Stimulated activated CD4-positive, alpha-beta T cell treated with anti-CD3 and anti-CD28 coated beads, Interleukin-1b, Interleukin-23, amount 100 ng/mL, for 48 hours (primary cell): ENCODE measurements at regions not wholly inside any gene's neighbourhood (a gene's known extent, or its start where the extent isn't known, plus 50 kb on each side); places are given as distances from the start of the nearest gene placed in this dataset.
A peak's percentile ranks its signal among the peaks of the same experiment; 100 is the strongest.
"Not testable (repeated sequence)": the region's sequence is repeated elsewhere in the genome, so short reads cannot be mapped to it uniquely, and the experiment has no call there.

Source experiments
- DNase-seq: peaks from one replicate; pipeline ENCODE4 v3.0.0-alpha.2; 2020

DNA sequence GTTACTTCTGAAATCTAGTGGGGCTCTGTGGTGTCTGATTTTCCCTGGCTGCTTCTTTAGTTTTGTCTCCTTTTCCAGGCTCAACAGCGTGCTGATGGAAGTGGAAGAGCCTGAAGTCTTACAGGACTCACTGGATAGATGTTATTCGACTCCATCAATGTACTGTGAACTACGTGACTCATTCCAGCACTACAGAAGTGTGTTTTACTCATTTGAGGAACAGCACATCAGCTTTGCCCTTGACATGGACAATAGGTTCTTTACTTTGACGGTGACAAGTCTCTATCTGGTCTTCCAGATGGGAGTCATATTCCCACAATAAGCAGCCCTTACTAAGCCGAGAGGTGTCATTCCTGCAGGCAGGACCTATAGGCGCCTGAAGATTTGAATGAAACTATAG is 51.1 kb downstream of the NBPF8 start:
- not testable (repeated sequence) for DNase-seq

DNA sequence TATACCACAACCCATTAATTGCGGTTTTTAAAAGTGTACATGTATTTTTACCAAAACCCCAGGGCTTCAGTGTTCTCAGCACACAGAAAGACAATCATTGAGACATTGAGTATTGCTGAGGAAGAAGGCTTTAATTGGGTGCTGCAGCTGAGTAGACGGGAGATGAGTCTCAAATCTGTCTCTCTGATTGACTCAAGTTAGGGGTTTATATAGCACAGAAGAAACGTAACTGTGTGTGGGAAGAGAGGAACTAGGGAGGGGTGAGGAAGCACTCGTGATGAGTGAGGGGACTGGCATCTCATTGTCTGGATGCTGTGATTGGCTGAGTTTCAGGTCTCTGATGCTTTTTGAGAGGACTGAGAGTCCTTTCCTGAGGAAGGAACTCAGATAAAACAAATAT is 62.8 kb downstream of the NBPF8 start:
- not testable (repeated sequence) for DNase-seq

DNA sequence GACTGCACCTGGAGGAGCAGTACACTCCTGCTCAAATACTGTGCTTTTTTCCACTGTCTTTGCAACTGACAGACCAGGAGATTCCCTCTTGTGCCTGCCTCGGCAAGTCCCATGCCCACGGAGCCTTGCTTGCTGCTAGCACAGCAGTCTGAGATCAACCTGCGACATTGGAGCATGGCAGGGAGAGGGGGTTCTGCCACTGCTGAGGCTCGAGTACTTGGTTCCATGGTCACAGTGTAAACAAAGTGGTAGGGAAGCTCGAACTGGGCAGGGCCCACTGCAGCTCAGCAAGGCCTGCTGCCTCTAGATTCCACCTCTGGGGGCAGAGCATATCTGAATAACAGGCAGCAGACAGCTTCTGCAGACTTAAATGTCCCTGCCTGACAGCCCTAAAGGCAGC is 63.6 kb downstream of the NBPF8 start:
- DNase-seq: not testable (repeated sequence)

DNA sequence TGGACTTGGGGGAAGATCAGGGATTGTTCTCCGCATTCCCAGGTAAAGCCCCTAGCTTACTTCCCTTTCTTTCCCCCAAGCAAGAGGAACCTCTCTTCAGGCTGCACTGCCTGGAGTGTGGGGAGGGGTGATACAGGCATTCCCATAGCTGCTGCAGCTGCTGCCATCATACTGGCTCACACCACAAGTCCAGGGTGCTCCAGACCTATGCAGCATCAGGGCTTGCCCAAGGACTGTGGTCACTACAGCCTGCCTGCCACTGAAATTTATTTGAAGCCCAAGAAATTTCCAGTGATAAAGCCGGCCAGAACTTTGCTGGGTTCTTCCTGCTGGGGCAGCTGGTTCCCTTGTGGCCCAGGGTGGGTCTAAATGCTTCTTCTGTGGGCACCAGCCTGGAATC is 72.7 kb downstream of the NBPF8 start:
- DNase-seq: not testable (repeated sequence)

DNA sequence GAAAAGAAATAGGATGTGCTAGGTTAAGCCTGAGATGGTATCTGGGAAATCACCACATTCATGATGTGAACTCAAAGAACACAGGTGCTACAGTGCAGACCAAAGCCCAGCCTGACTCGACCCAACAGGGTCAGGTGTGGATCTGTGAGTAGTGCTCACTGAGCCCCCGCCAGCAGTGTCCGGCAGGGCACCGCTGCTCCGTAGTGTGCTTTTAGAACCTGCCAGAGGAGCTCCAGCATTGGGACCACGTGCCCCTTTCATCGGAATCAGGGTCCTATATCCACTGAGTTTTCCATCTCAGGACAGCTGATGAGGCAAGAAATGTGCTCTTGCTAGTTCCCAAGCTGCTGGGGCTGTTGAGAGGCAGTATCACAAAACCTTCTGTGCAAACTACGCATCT is 74.4 kb downstream of the NBPF8 start:
- not testable (repeated sequence) for DNase-seq

DNA sequence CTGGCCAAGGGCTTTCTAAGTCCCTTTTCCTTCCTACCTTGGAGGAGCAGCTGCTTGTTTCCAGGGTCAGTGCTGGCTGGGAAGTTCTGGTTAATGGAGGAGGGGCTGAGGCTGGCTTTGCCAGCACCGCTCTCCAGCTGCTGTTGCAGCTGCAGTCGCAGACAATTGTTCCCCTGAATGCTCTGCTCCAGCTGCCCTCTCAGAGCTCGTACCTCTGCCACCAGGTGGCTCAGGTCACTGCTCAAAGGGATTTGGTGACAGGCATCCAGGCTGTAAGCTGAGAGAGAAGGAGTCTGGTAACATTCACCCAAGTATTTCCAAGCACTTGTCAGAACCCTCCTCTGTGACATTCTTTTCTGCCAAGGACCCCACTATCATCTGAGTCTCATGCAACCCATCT is 82.3 kb downstream of the NBPF8 start:
- DNase-seq: not testable (repeated sequence)

DNA sequence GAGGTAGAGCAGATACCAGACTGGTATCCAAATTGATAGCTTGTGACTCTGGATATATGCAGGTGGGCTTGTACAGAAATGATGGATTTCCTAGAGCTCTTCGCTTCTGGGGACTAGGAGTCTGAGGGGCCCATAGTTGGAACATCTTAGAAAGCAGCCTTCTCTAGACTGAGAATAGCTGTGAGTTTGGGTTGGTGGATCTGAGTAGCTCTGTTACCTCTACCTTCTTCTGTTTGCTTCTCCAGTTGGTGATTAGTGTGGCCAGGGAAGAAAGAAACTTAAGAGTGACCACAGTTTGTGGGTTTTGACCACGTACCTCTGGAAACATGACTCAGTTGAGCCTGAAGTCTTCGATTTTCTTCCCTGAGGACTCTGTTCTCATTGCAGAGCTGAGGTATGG is 88.4 kb downstream of the NBPF8 start:
- not testable (repeated sequence) for DNase-seq

DNA sequence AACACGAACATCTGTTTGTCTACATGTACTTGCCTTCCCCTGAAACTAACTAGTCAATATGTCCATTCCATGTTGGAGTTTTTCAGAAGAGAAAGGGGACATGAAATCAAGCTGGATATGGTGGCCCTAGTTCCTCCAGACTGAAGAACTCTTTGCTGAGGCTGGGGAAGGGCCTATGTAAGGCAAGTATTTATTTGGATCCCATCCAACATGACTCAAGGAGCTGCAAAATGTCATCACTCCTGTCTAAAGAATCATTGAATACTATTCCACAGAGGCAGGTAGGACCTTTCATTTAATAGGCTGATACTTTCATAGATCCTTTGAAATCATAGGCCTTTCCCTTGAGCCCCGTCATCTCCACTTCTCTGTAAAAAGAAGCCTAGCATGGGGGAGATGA is 91.5 kb downstream of the NBPF8 start:
- DNase-seq: not testable (repeated sequence)

DNA sequence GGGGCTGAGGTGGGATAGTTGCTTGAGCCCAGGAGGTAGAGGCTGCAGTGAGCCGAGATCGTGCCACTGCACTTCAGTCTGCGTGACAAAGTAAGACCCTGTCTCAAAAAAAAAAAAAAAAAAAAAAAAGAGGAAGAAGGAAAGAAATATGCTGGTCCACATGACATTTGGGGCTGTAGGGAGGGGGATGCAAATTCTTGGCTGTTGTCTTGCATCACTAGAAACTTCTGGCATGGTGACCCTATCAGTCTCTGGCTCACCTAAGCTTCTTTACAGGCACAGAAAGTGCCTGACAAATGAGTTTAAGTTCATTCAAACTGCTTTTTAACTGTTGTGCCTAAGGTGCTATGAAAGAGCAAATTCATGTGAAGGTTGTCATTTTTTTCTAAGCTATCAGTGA is 93.5 kb downstream of the NBPF8 start:
- not testable (repeated sequence) for DNase-seq

DNA sequence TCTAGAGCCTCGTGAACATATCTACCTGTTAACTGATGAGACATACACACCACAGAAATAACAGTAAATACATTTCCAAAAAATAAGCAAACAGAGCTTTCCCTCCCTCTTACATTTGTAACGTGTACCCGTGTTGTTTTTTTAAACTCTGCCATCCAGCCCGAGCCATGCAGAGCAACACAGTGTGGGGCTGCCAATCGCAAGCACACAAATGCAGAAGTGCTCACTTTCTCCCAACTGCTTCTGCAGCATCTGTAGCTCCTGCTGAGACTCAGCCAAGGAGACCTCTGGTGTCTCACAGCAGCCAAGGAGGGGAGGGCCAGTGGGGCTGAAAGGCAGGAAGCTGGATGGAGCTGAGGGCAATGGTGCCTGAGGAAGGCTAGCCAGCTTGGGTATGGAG is 94.4 kb downstream of the NBPF8 start:
- DNase-seq: not testable (repeated sequence)

DNA sequence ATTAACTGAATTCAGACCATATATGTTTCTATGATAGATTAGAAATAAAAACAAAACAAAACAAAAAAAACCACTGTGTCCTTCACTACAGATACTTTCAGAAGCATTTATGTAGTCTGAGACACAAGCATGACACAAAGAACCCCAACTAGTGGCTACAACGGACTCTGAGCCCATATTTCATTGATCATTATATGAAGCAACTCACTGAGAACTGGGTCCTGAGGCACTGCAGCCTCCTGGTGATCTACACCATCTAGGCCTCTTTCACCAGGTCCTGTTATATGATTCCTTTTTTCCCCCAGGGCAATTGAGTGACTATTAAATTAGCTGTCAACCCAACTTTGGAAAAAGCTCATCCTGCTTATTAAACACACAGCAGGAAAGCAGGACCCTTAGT is 98.3 kb downstream of the NBPF8 start:
- not testable (repeated sequence) for DNase-seq

DNA sequence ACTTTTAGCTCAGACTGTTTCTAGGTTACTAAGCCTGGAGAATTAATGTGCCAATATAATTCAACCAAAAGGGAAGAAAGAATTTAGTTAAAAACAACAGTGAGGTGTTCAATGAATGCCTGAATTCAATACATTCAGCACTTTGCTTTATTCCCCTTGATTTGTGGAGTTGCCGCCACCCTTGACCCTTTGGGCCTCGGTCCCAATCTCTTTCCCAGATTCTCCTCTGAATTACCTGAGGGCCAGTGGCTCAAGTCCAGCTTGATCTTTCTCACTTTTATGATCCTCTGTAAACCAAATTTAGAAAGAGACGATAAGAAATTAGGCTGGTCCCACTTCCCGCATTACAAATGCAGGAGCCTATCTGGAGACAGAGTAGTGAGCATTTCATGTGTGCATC is 98.7 kb downstream of the NBPF8 start:
- not testable (repeated sequence) for DNase-seq

DNA sequence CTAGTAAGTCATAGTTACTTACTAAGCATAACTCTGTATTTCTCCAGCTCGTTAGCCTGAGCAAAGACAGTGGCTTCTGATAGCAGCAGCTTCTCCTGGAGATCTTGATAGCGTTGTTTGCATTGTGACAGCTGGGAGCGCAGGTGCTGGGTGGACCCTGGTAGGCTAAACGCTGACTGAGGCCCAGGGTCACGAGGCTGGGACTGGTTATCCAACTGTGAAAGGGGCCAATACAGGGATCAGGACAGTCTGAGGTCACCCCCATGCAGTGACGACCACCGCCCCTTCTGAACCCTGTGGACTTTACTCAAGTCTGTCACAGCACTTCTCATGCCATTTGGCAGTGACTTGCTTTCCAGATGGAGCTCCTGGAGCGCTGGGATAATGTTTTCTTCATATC is 104.4 kb downstream of the NBPF8 start:
- DNase-seq: not testable (repeated sequence)

DNA sequence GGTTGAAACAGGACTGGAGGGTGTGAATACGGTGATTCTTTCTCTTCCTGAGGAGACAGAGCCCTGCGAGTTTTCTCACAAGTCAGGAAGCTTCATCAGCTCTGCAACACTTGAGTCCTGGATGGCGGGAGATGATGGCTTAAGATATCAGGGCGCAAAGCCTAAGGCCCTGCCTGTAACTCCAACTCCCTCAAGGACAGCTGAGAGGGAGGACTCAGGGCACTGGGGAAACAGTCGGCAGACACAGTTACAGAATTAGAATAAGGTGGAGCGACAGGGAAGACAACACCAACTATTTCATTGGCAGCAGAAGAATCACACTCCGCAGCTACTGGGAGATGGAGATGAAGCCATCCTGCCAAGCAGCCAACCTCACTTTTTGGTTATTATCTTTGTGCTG is 109.6 kb downstream of the NBPF8 start:
- not testable (repeated sequence) for DNase-seq

DNA sequence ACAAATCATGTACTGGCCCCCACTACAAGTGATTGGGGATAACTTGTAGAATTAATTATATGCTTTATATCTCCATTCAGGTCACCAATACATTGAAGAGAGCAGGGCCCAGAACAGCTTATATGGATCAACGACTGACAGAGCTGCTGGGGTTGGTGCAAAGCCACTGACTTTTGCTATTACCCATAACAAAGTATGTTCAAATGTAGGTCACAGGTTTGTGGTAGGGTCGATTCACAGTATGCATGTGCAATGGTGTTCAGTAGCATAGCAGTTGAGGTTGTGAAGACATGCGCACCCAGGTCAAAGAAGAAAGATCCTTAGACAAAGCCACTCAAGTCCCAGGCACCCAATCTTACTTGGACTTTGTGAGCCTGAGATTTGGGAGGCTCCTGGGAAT is 110.6 kb downstream of the NBPF8 start:
- not testable (repeated sequence) for DNase-seq

DNA sequence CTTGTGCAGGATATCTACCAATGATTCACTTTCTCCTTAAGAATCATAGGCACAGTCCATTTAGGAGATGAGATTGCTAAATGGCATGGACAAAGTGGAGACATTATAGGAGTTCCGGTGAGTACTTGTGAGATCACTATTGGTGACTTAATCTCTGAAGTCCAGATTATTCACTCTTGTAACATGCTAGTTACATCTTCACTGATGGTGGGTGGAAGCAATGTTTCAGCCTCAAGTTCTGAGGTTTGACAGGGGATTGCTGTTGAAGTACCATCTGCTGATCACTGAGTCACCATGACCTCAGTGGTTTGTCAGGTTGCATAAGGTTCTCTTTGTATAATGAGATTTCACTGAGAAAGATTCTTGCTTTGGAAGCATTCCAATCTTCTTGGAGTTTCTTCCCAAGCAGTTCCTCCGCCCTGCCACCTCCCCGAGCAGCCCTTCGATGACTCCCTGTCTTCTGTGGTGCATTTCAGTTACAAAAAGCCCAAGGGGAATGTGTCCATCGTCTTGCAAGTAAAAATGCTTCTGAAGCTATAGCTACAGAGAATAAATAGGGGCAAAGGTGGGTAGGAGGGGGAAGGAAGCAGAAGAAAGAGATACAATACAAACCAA is 114.7 kb downstream of the NBPF8 start:
- DNase-seq: not testable (repeated sequence)

DNA sequence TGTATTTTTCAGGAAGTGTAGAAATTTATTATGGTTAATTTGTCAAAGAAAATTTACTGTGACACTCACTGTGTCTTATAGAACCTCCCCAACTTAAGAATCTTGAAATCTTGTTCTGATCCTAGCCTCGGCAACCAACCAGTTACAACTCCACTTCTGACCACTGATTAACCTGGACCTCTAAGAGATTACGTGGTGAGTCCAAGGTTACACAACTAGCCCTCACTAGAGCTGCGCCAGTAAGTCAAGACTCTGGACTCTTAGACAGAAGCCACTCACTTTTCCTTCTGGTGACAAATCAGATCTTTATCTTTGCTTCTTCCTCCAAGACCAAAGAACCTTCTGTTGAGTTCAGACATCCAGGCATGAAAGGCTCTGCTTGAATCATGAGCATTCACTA is 116.6 kb downstream of the NBPF8 start:
- DNase-seq: not testable (repeated sequence)

DNA sequence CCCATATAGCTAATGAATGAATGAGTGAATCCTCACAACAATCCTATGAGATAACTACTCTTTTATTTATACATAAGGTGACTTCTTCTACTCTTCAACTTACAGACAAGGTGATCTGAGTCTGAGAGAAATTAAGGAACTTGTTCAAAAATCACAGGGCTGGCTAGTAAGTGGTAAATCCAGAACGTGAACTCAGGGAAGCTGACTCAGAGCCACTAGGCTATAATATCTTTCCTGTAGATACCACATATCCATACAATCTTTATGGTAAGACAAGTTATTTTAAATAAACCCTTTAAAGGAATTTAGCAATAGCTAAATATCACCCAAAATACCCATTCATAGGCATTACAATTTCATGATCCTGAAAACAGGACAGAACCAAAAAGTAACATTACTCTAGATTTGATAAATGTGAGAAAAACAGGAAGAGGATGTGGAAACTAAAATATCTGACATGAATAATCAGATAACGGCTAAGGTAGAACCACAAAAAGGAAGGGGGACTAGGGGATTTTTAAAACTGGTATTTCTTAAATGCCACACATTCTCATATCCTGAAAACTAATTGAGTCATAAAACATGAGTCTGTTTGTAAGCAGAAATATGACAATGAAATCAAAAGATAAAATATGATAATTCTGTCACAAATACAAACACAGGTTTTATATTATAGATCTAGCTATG is 119.7 kb downstream of the NBPF8 start:
- not testable (repeated sequence) for DNase-seq

DNA sequence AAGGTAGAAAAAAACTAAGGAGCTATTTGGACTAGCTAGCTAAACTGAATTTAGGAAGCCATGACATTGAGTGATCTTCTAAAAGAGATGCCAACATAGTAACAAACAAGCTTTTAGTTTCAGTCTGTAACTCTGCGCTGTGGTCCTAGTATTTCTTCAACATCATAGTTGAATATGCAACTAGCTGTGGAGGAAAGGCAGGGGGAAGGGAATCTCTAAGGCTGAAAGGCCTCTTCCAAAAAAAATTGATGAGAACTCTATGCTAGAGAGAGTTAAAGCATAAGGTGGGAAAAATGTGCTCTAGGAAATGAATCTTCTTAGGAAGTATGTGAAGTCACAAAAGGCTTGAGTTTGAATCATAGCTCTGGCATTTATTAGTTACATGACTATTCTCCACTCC is 120.2 kb downstream of the NBPF8 start:
- not testable (repeated sequence) for DNase-seq

DNA sequence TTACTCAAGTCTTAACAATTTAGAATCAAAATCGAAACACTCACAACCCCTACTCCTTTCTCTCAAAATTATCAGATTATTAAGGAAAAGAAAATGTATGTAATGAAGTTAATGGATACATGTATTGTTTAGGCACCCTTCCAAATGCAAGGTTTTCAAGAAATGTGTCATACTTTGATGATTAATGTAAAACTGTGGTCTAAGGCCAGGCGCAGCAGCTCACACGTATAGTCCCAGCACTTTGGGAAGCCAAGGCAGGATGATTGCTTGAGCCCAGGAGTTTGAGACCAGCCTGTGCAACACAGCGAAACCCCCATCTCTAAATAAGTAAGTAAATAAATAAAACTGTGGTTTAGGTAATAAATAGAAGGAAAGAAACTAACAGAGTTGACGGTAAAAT is 126.6 kb downstream of the NBPF8 start:
- DNase-seq: not testable (repeated sequence)

DNA sequence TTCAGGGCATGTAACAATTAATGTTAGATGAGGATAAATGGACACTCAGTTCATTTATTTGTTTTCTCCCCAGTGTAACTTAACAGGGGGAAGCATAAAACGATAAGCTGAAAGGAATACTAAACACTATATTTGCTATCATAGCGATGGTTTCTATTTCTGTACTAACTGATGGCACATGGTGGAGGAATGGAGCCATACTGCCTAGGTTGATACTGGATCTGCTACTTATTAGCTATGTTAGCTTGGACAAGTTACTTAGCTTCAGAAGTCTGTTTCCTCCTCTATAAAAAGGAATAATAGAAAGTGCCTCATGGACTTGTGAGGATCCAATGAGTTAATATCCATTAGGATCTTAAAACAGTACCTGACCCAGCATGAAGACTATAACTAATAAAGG is 127.5 kb downstream of the NBPF8 start:
- DNase-seq: not testable (repeated sequence)

DNA sequence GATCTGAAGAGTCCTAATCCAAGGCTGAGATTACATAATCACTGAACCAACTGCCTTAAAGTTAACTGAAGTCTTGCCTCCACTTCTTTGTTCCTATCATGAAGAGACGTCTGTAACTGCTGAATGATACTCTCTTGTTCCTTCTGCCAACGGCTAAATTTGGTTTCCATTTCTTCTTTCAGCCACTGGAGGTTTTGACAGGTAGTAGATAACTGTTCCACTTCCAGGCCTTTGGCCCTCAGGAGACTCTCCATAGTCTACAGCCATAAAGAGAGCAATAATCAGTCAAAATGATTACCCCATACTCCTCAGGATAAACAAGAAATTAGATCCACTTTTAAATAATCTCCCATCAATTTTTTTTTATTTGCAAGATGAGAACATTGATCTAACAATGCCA is 128.1 kb downstream of the NBPF8 start:
- DNase-seq: not testable (repeated sequence)

DNA sequence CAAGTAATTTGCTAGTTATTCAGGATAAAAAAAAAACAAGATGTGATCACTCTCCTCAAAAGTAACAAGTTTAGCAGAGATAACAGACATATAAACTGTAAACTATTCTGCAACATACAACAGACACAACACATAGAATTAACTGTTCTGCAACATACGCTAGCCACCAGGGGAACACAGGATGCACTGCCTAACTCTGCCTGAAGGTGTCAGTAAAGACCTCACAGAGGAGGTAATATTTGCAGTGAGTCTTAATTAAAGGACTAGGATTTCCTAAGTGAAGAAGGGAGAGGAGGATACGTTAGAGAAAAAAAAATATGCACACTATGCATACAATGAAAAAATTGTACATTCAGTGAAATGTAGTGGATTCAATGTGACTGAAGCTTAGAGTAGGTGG is 129.6 kb downstream of the NBPF8 start:
- peak; percentile 72 for DNase-seq

DNA sequence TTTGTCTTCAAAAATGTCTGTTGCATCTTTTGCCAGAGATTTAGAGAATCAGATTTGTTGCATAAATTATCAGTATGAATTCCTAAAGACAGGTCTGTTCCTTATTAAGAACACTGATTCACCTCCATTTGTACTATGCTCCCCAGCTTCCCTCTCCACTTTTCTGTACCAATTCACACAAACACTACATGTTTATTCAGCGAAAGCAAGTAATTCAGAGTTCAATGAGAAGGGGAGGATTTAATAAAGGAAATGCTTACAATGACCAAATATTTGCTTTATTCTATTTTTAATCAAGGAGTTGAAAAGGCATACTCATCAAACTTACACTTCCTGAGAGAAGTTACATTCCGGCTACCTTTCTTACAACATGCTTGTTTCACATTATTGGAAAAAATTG is 135.5 kb downstream of the NBPF8 start:
- DNase-seq: not testable (repeated sequence)

DNA sequence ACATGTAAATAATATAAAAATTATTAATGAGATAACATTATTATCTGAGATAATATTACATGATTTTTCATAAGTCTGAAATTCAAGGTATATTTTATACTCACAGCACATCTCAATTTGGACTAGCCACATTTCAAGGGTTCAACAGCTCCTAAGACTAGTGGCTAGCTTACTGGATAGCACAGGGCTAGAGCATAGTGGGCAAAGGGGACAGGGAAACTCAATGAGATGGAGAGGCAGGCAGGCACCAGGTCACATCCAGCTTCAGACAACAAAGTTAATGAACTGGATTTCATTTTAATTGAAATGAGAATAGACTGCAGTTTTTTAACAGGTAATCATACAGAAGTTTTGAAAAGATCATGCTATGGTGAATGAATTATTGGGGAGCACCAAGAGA is 137.4 kb downstream of the NBPF8 start:
- not testable (repeated sequence) for DNase-seq
